UCSD-AML1 (cell line): ENCODE measurements at regions not wholly inside any gene's neighbourhood (a gene's known extent, or its start where the extent isn't known, plus 50 kb on each side); places are given as distances from the start of the nearest gene placed in this dataset.

Experiments
- DNase-seq: peaks from one replicate; lab custom pipeline; 2025; ENCODE audit not compliant: unreplicated experiment; lab: John Stamatoyannopoulos, UW

DNA sequence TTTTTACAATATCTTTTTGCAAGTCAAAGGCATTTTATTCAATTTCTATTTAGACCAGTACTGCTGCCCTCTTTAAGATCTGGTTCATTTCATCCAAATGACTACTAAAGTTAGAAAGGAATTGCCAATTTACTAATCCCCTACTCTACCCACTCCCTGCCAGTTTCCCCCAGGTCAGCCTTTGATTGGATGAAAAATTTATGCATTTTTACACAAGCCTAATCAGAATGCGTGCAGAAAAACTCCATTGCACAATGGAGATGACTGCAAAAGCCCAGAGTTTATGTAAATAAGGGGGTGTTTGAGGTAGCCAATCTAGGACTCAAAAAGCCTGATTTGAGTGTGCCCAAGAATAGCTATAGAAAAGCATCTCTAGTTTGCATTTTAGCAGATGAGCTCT is 310.6 kb downstream of the PABPC4L start:
- DNase-seq, result no peak

DNA sequence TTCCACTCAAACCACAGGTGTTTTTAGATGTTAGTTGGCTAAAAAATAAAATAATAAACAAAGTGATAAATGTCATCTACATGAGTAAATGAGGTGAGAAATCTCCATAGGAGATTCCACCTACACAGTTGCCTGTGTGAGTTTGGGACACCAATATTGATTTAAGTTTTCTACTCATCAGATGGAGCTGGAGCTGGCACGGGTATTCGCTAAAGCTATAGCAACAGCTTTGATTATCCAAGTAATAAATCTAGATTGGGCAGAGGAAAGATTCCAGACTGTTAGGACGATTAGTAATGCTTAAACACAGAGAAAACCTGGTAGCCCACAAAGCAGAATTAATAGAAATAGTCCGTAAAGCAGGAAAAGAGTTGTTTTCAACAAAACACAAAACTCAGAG is 313.9 kb downstream of the PABPC4L start:
- no peak for DNase-seq

DNA sequence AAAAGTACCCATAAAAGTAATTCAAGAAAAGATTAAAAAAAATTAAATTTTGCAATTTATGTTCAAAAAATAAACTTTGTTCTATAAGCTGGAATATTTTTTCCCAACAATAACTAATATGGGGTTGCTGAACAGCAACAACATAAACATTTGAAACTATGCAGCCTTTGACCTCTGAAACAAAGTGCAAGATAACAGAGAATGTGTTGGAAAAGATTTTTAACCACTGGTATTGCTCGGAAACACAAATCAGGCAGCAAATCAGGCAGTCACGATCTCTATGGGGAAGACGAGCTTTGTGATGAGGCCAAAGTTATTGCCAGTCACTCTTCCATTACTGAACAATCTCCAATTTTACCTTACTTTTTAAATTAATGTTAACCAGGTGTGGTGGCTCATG is 332.1 kb downstream of the PABPC4L start:
- no peak for DNase-seq

DNA sequence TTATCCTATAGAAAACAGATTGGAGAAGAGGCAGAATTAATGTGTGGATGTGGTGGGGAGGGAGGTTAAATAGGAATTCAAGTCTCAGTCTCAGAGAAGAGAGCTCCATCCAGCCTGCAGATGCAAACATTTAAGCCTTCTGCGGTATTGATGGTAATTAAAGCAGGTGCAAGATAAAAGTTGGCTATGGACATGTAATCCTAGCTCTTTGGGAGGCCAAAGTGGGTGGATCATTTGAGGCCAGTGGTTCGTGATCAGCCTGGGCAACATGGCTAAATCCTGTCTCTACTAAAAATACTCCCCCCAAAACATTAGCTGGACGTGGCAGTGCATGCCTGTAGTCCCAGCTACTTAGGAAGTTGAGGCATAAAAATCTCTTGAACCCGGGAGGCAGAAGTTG is 332.7 kb downstream of the PABPC4L start:
- DNase-seq, result no peak

DNA sequence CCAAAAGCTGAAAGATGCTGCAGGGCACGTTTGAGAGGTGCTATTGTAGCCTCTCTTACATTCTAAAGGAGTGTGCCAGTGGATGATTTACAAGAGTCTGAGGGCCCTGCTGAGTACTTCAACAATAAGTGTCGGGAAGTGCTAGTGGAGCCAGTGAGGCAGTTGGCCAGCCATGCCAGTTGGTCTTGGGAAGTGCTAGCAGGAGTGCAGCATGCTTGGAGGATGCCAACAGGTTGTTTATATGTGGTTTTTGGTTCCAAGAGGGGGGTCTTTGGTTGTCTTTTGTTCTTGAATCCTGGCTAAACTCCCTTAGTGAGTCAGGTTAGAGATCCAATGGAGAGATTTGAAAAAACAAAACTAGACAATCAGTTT is 335.3 kb downstream of the PABPC4L start:
- no peak for DNase-seq

DNA sequence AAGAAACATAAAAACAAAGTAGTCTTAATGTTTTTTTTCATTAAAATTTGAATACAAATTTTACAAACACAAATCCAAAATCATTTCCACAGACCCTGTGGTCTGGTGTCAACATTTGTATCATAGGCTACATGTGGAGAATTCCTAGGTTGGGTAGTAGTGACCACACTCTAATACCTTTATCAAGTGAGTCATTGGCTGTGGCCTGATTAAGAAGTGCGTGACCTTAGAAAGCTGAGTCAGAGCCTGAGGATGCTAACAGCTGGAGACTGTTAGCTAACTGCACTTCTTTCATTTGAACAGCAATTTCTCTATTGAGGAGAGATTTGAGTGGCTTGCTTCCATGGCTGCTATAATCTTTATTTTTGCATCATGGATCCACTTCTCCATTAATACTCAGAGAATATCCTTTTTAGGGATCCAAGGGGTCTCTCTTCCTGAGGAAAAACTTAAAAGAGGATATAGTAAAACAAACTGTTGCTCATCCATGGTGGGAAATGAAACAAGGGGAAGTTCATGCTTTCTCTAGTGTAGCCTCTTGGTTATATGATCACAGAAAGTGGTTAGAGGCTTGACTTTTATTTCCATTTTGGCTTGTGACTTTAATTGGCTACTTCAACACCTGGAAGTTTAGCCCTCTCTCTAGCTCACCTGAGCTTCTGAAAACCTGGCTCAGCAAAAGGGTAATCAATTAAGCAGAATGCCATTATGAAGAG is 335.8 kb downstream of the PABPC4L start:
- DNase-seq, result no peak

DNA sequence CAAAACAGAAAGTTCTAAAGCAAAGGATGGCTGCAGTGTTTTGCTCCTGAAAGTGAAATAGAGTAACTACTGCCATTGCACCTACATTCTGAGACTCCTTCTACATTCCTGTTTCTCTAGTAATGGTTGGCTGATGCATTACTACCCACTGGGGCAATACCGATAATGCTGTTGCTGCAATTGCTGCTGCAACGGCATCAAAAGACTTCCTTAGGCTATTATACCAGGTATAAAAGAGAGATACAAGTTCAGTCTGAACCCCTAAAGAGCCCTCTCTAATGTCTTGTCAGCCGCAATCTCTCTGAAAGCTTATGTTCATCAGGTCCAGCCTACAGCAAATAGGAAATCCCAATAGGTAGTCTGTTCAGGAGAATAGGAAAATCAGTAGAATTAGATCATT is 338.4 kb downstream of the PABPC4L start:
- no peak for DNase-seq

DNA sequence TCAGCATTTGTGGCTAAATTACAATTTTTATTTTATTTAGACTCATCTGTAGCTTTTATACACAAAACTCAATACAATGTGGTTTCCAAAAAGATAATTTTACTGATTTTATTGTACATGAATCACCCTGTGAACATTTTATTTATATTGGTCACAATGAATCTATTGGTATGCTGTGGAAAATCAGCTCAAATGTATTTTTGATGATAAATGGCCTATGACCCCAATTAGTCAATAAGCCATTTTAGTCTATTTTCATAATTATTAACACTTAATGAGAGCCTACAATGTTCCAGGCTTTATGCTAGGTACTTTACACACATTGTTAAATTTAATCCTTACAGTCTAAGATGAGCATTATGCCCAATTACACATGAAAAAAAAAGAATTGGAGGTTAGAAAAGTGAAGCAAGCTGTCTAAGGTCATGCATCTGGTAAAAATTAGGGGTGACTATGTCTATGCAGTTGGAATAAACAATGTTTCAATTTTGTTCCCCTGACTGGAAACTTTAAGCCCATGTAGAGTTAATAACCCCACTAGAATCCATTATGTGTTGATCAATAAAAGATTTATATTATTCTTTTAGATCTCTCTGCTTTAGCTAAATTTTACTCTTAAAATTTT is 344.7 kb downstream of the PABPC4L start:
- DNase-seq, result no peak

DNA sequence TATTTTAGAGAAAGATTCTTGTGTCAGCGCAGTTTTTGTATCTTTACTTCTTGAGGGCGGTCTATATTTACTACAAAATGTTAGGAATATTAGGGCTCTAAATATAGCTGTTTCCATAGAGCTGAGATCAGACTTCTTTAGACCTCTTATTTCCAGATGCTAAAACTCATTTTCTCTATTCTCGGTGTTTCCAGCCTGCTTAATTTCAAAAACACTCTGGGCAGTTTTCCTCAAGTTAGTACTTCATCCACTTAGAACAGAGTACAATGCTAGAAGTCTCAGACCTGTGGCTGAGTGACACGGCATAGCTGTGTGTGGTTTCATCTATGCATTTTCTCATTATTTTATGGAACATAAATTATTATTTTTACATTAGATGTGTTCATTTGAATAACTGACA is 346.6 kb downstream of the PABPC4L start:
- DNase-seq, result no peak

DNA sequence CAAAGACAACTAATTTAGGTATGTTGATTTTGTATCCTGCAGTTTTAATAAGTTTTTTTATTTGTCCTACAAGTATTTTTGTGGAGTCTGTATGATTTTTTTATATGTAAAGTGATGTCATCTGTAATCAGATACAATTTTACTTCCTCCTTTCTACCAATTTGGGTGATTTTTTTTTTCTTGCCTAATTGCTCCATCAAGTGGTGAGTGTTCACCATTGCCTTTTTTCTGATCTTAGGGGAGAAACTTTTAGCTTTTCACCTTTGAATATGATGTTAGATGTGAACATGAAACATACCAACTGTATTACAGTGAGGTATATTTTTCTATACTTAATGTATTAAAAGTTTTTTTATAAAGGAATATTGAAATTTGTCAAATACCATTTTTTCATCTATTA is 362.3 kb downstream of the PABPC4L start:
- DNase-seq, result no peak

DNA sequence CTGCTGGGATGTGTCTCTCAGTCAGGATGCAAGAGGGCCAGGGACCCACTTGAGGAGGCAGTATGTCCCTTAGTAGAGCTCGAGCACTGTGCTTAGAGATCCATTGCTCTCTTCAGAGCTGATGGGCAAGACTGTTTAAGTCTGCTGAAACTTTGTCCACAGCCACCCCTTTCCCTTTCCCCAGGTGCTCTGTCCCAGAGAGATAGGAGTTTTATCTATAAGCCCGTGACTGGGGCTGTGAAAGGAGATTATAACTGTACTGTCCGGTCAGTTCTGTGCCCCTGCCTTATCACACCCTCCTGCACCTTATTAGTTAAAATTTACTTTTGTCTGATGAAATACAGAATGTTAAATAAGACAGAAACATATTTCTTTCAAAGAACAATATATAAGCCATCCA is 378.4 kb downstream of the PABPC4L start:
- no peak for DNase-seq

DNA sequence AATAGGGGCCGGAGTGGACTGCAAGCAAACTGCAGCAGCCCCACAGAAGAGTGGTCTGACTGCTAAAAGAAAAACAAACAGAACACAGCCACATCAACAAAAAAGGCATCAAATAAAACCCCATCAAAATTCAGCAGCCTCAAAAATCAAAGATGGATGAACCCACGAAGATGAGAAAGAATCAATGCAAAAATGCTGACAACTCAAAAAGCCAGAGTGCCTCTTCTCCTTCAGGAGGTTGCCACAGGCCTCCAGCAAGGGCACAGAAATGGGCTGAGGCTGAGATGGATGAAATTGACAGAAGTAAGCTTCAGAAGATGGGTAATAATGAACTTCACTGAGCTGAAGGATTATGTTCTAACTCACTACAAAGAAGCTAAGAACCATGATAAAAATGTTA is 388.6 kb downstream of the PABPC4L start:
- DNase-seq, result no peak

DNA sequence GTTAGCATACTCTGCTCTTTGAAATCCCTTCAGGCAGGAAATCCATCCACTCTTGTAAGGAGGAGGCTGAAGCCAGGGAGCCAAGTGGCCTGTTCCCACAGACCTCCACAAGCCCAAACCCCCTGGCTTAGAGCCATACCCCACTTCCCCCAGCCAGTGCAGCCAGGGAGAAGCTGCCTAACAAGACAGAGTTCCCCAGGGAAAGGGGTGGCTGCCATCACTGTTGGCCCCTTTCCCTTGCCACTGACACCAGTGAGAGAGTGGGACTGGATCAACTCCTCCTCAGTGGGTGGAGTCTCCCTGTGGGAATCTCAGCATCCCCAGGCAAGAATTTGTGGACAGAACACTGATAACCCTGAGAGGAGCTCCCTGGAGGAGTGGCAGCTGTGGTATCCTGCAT is 389.4 kb downstream of the PABPC4L start:
- DNase-seq, result no peak

DNA sequence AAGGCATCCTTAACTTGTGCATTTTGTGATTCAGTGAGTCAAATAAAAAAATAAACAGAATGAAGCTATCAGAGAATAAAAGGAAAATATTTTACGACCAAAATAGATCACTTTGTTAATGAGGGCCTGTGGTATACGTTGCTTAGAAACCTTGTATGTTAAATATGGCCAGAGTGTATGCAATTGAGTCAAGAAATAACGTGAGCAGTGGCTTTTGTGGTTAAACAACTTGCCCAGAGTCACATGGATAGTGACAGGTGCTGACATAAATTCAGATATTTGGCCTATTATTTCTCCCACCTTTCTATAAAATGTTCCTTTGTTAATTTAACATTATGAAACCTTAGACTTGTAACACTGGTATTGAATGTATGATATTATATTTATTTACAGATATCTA is 393.4 kb downstream of the PABPC4L start:
- no peak for DNase-seq

DNA sequence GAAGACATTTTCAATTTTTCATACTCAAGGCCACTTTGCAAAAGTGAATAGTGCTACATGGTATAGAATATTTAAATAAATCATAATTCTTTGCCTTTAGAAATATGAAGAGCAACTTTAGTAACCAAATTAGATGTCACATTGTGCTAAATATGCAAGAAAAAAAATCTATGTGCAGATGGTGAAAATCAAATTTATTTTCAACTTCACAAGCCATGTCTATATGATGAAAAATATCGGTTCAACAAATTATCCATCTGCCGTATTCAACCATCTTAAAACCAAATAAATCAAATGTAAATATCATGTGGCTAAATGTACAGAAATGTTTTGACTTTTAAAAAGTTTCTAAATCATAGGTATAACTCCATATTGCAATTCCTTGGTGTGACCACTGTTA is 398.2 kb downstream of the PABPC4L start:
- no peak for DNase-seq

DNA sequence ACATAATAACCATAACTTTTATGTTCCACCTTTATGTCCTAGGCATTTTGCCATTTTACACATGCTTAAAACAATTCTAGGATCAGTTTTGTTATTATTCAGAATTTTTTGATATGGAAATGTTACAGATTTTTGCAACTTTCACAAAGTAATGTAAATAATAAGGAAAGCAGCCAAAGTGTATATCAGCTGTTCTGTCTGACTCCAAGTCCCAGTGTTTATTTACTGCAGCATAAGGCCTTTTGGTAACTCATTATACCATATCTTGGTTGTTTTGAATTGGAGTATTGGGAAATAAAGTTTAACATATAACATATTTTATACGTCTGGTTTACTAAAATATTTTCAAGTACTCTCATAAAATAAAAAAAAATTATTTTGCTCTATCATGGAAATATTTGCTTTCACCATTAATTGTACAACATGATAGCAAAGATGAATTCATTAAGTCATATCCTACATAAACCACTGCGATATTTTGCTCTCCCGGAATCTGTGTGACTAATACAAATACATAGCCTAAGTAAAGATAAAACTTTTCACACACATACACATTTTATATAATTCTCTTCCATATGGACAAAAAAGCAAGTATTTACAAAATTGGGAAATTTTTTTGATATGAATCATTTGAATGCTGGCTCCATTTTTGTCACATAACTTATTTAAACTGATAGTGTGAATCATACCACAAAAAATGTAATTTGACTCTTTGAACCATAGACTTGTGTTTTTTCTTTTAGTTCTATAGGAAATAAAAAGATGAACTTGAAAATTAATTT is 399.0 kb downstream of the PABPC4L start:
- no peak for DNase-seq

DNA sequence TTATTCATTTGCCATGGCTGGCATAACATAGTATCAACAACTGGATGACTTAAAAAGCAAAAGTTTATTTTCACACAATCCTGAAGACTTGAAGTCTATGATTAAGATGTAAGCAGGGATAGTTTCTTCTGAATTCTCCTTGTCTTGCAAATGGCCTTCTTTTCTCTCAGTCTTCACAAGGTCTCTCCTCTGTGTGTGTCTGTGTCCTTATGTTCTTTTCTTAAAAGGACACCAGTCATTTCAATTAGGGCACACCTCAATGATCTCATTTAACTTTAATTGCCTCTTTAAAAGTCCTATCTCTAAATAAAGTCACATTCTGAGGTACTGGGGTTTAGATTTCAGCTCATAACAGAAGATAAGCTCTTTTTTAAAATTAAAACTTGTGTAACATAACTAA is 399.7 kb downstream of the PABPC4L start:
- no peak for DNase-seq

DNA sequence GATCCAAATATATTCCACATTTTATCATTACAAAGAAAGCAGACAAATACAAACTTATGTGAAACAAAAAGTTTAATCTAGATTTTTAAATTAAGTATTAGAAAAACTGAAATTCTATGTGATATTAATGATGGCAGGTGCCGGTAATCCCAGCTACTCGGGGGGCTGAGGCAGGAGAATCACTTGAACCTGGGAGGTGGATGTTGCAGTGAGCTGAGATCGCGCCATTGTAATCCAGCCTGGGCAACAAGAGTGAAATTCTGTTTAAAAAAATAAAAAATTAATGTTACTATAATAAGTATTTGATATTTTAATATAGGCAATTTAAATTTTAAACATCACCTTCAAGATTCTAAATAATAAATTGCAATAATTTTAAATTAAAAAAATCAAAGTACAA is 400.6 kb downstream of the PABPC4L start:
- DNase-seq, result no peak

DNA sequence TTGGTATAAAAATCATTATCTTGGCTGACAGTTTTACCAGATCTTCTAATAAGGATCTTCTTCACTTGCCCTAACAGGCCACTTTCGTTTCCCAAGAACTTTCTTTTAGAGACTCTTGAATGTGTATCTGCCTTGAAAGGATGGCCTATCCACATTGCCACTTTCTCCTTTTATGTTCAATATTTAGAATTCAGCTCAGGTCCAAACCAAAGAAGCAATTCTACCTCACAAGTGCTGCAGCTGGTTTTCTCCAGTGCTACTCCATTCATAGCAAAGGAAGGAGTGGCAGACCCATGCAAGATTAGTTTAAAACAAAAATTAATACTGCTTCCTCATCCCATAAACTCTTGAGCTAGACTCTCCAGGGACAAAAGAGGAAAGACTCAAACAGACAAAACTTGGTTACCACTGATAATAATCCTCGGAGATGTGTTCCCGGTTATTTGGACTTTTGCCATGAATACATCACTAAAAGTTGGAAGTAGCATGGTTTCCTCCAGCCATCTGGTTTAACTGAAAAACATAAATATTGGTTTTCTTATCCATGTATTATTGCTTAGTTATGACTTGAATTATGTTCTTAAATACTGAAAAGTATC is 401.8 kb downstream of the PABPC4L start:
- DNase-seq, result no peak

DNA sequence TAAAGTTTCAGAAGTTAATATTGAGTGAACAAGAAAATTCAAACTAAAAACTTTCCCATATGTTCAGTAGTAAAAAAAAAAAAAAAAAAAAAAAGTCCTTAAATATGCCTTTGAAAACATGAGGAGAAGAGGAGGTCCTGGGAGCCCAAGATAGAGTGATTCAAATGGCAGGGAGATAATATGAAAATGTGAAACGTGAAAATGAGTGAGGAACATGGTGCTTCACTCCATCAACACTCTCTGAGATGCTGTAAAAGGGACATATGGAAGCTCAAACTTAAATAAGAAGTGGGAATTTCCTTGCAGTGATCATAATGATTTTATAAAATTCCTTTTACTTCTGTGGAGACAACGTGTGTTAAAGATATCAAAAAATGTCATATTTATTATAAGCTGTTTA is 423.9 kb downstream of the PABPC4L start:
- no peak for DNase-seq

DNA sequence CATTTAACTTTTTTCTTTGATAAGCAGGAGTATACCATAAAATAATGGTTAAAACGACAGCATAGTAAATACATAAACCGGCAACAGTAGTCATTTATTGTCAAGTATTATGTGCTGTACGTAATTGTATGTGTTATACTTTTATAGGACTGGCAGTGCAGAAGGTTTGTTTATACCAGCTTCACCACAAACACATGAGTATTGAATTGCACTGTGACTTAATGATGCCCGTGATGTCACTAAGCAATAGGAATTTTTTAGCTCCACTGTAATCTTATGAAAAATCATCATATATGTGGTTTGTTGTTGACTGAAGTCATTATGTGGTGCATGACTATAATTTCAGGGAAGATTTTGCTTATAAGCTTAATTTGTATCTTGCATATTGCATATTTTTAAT is 424.6 kb downstream of the PABPC4L start:
- DNase-seq, result no peak

DNA sequence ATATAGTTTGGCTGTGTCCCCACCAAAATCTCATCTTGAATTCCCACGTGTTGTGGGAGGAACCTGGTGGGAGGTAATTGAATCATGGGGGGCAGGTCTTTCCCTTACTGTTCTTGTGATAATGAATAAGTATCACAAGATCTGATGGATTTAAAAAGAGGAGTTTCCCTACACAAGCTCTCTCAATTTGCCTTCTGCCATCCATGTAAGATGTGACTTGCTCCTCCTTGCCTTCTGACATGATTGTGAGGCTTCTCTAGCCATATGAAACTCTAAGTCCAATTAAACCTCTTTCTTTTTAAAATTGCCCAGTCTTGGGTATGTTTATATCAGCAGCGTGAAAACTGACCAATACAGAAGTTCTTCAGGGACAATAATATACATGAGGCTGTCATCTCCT is 425.1 kb downstream of the PABPC4L start:
- no peak for DNase-seq
